ENCODE measurements at regions not wholly inside any gene's neighbourhood (a gene's known extent, or its start where the extent isn't known, plus 50 kb on each side); places are given as distances from the start of the nearest gene placed in this dataset.

- TF ChIP-seq, protein P1, sequence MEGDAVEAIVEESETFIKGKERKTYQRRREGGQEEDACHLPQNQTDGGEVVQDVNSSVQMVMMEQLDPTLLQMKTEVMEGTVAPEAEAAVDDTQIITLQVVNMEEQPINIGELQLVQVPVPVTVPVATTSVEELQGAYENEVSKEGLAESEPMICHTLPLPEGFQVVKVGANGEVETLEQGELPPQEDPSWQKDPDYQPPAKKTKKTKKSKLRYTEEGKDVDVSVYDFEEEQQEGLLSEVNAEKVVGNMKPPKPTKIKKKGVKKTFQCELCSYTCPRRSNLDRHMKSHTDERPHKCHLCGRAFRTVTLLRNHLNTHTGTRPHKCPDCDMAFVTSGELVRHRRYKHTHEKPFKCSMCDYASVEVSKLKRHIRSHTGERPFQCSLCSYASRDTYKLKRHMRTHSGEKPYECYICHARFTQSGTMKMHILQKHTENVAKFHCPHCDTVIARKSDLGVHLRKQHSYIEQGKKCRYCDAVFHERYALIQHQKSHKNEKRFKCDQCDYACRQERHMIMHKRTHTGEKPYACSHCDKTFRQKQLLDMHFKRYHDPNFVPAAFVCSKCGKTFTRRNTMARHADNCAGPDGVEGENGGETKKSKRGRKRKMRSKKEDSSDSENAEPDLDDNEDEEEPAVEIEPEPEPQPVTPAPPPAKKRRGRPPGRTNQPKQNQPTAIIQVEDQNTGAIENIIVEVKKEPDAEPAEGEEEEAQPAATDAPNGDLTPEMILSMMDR (IDR thresholded peaks at IDR 0.05) = no peak
- TF ChIP-seq POLR2A (IDR thresholded peaks at IDR 0.05) (no peak), EP300 (IDR thresholded peaks at IDR 0.05) (no peak)
Observed at GRCh38 chr21:38922474-38923235, 116.9 kb downstream of the ETS2 start.
